PC-3 (cell line): ENCODE measurements at regions not wholly inside any gene's neighbourhood (a gene's known extent, or its start where the extent isn't known, plus 50 kb on each side); places are given as distances from the start of the nearest gene placed in this dataset.

Experiments
- CTCF ChIP-seq: fragments of 300-600 bp; sonication (generic); conservative IDR thresholded peaks from 2 replicates; pipeline ENCODE4 v1.5.1; 2017; ENCODE audit warnings: antibody characterized with exemption, low read depth, mild to moderate bottlenecking, low read length
- EZH2 ChIP-seq: fragments of 300-600 bp; sonication (generic); IDR thresholded peaks from one replicate; pipeline ENCODE4 v1.6.1; 2017; ENCODE audit warnings: antibody characterized with exemption, mild to moderate bottlenecking, low read length; ENCODE audit not compliant: unreplicated experiment
- EZH2phosphoT487 ChIP-seq: fragments of 300-600 bp; sonication (generic); IDR thresholded peaks from 2 replicates; pipeline ENCODE4 v1.6.1; 2018; ENCODE audit warnings: mild to moderate bottlenecking, antibody characterized with exemption, low read length, borderline replicate concordance

GRCh38 chr3:181915551-181915950 lies 203.8 kb downstream of the SOX2 start:
- TF ChIP-seq CTCF (no peak), EZH2phosphoT487 (no peak), EZH2 (no peak)
